HG02610 (cell line): ENCODE measurements at regions not wholly inside any gene's neighbourhood (a gene's known extent, or its start where the extent isn't known, plus 50 kb on each side); places are given as distances from the start of the nearest gene placed in this dataset.

Experiments
- ATAC-seq: cut with Tn5 transposase; IDR thresholded peaks from one replicate; pipeline ENCODE4 v1.9.1; 2021; ENCODE audit warnings: mild to moderate bottlenecking, moderate library complexity; ENCODE audit not compliant: unreplicated experiment

DNA sequence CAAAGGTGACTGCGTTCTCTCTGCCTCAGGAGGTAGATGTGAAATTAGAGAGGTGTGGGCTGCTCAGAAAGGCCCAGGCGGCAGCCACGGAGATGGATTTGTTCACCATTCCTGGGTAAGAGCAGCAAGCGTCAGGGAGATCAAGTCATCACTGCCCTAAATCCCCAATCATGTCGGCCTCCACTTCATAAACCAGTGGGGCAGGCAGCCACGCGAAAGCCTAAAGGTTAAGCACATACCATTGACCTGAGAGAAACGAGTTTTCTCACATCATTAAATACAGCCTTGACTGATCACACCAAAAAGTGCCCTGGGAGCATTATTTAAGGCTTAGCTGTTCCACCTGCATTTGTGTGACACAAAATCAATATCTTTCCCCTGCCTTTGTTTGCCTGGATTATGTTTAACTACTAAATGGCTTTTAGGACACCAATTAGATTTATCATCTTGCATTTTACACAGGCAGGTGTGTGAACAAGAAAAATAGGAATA lies 50.7 kb upstream of the FOXB1 start:
- ATAC-seq: no peak

DNA sequence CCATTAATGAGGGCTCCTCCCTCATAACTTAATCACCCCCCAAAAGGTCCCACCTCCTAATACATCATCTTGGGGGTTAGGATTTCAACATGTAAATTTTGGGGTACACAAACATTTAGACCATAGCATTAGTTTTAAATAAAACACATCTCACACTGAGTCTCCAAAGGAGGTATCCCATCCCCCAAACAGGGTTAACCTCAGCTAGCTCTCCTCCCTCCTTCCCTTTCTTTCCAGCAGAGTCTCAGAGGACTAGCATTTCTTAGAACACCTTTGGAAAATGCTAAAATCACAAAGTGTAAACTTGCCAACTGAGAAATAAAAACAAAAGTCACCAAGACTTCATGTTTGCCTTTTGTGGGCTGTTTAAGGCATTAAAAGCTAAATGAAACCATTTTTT lies 51.2 kb upstream of the FOXB1 start:
- no peak for ATAC-seq

DNA sequence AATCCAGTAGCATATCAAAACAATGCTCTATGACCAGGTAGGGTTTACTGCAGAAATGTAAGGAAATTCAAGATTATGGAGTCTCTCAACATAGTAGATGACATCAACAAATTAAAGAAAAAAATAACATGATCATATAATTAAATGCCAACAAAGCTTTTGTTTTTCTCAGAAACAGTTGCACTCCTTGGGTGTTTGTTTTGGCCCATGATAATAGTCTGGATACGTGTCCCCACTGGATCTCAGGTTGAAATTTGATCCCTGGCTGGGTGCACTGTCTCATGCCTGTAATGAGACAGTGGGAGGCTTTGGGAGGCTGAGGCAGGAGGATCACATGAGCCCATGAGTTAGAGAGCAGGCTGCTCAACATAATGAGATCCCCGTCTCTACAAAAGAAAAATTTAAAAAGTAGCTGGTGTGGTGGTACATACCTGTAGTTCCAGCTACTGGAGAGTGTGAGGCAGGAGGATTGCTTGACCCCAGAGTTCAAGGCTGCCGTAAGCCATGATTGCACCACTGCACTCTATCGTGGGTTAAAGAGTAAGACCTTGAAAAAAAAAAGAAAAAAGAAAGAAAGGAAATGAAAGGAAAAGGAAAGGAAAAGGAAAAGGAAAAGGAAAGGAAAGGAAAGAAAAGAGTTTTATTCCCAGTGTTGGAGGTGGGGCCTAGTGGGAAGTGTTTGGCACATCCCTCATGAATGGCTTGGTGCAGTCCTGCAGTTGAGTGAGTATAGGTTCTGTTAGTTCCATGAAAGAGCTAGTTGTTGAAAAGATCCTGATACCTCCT lies 53.3 kb upstream of the FOXB1 start:
- ATAC-seq: no peak

DNA sequence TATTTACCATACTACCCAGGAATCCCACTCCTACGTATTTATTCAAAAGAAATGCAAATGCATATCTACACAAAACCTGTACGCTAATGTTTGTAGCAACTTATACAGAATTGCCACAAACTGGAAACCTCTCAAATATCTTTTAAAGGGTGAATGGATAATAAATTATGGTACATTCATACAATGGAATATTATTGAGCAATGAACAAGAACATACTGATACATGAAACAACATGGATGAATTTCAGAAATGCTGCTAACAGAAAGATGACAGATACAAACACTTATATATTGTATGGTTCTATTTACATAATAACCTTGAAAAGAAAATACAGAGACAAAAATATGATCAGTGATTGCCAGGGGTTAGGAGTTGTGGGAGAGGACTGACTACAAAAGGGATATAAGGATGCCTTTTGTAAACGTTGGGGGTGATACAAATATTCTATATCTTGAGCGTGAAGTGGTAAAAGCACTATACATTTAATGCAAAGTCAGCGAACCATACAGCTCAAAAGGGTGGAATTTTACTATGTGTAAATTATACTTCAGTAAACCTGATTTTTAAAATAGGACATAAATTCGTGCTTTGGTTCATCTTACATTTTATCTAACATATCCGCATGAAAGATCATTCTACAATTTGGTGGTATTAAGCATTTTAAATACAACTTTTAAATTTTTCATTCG lies 55.0 kb upstream of the FOXB1 start:
- ATAC-seq: no peak

DNA sequence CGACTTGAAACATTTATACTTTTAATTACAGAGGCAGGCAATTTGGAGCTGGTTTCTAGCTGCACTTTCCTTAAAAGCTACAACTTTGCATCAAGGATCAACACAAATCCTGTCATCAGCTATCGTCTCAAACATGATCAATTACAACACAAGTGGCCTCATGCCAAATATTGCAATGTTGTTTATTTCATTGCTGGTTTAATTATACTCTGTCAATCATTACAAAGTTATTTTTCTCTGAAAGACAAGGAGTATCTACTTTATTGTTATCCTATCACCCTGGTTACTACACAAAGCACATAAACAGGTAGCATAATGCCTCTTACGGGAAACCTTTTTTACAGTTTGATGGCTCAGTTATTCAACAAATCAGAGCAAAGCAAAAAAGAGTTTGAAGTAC lies 58.0 kb upstream of the FOXB1 start:
- ATAC-seq: no peak

DNA sequence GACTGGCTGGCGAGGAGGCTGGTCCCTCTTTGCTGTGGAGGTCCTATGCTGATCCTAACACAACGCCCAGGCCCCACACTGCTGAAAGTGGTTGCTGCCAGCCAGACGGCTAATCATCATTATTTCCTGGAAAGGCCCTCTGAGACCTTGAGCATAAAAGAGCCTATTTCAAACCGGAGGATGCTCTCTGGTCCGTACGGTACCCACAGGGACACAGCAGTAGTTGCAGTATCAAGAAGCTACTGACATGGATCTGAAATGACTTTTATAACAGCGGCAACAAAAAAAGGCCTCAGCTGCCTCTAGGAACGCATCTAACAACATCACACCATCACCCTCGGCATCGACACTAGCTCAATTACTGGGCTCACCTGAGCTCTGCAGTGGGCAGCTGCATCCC lies 59.1 kb upstream of the FOXB1 start:
- ATAC-seq: no peak

DNA sequence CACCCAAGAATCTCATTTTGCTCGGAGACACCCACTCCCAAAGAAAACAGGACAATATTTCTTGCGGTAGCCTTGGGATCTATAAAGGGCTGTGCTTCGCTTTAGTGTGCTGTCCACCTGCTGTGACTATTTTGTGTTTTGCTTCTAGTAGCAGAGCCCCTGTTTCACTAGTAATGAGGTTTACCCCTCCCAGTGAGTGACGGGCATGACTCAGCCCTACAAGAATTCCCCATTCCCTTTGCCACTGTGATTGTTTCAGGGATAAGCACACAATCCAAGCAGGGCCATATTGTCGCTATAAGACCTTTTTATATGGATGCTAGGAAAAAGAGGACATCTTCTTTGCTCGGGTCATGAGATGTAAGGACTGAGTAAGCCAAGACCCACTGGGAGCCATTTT lies 62.5 kb upstream of the FOXB1 start:
- no peak for ATAC-seq

DNA sequence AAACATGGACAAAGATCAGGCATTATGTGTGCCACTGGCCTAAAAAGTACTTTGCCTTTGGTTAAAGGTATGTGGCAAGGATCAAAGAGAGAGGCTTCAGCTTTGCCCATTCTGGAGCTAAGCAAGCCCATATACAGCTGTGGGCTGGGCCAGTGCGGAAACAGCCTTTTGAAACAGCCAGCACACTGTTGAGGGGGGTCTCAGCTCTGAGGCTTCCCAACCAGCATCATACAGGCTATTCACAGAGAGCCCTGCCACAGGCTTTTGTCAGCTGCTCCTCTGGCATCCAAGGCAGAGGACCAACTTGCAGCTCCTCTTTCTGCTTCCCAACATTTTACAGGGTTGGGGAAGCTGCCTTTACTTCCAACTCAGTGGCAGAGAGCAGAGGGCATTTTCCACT lies 63.2 kb upstream of the FOXB1 start:
- no peak for ATAC-seq

DNA sequence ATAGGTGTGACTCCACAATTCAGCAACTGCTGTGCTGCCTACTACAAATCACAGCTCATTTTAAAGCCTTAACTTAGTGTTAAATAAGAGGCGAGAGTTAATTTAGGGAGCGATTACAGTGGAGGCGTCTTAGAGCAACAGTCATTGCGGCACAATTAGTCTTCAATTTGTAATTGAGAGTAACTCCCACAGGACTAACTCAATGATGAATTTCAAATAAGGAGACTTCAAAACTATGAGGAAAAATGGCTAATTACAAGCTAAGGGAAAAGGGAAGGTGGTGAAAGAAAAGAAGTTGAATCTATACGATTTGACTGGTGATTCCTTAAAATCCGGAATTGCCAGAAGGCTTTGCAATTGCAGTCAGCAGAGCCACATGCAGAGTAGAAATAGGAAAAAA lies 63.7 kb upstream of the FOXB1 start:
- ATAC-seq: no peak

DNA sequence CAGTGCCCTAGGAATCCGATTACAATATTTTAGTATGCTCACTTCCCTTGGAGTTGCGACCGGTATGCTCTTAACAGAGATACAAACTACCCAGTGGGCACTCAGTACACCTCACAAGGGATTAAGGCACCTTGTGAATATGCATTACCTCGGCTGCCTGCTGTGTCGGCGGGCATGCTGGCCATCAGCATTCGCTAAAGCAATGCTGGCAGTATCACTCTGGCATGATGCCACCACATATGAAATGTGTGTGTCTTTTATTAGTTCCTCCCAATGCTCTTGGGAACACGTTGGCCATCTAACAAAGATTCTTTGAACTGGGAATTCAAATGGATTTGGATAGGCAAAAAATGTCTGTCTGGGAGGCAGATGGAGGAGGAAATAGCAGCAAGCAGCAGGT lies 67.4 kb upstream of the FOXB1 start:
- ATAC-seq: no peak

DNA sequence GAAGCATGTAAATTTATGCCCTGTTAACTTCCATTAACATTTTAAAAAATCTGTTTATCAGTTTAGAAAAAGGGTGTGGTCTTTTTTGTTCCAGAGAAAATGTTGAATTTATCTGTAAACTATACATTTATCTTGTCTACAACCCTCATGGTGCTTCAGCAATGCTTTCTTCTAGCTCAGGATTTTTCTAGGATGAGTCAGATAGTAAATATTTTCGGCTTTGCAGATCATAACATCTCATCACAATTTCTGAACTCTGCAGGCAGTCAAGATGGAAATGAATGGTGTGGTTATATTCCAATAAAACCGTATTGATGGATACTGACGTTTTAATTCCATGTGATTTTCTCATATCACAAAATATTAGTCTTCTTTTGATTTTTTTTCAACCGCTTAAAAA lies 70.5 kb upstream of the FOXB1 start:
- no peak for ATAC-seq

DNA sequence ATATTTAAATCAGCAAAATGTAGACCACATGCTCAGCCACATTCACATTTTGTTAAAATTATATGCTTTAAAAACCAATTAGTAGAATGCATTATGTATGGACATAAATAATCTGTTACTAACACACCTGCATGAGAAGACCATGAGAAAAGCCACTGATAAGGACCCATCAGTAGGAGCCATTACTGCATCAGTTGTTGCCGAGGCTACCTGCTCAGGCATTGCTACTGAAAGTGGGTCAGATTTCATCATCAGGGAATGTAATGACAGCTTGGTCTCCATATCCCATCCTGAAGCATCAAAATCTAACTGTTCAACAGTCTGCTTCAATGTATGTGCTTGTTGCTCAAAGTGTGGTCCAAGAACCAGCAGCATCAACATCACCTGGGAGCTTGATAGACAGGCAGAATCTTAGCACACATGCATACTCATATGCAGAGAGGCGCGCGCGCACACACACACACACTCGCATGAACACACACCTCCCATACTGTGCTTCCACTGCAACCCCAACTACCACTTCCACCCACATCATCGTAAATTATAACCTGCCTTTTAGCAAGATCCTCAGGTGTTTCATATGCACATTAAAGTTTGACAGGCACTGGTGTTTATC lies 72.4 kb upstream of the FOXB1 start:
- no peak for ATAC-seq

DNA sequence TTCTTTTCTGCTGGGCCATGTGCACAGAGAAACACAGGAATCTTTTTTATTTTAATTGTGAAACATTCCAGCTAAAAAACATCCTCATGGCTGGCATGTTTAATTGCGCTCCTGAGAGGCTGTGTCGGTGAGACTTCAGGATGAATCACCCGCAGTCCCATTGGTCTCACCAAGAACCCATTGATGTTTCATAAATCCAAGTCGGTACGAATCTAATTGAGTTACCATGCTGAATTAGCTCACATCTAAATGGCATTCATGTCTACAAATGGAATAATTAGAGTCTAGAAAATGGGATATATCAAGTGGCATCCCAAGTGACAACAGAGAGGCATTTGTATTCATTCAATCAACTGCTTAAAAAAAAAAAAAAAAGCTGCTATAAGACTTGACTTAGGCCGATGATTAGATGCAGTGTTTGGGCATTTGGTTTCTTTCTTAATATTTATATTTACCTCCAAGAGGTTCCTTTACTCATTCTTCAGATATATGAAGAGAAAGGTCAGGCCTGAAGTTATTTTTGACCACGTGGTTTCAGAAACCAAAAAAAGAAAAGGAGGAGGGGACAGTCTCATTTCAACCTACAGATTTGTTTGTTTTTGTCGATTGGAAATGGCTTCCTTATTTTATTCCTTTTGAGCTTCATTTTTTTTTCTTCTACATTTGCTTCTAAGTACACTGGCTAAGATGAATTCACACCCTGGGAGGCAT lies 79.1 kb upstream of the FOXB1 start:
- no peak for ATAC-seq

DNA sequence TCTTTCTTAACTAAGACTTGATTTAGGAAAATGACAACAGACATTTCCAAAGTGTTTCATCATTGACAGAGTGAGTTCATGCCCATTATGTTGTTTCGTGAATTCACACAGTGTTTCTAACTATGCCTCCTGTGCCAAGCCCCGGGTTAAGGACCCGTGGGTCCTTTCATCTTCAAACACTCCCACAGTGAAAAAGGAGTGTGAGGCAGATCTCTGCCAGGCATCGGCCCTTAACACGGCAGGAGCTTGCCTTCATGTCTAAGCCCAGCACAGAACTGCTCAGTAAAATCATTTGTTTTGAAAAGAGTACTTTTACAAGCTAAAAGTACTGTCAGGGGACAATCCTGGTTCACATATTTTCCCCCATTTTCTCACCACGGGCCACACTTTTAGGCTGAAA lies 80.0 kb upstream of the FOXB1 start:
- ATAC-seq: no peak

DNA sequence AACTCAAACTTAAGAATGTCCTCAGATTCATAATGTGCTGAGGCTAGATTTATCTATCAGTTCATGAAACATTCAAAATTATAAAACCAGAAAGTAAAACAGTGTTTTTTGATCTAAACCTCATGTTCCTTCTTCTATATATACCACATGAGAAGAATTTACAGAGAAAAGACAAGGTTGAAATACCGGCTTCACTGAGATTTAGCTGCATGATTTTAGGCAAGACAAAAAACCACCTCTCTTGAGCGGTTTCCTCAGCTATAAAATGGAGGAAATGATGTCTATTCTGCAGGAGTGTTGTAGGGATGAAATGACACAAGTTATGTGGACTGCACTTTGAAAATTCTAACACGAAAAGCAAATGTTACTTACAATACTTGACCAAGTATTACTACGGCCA lies 80.6 kb upstream of the FOXB1 start:
- ATAC-seq: no peak

DNA sequence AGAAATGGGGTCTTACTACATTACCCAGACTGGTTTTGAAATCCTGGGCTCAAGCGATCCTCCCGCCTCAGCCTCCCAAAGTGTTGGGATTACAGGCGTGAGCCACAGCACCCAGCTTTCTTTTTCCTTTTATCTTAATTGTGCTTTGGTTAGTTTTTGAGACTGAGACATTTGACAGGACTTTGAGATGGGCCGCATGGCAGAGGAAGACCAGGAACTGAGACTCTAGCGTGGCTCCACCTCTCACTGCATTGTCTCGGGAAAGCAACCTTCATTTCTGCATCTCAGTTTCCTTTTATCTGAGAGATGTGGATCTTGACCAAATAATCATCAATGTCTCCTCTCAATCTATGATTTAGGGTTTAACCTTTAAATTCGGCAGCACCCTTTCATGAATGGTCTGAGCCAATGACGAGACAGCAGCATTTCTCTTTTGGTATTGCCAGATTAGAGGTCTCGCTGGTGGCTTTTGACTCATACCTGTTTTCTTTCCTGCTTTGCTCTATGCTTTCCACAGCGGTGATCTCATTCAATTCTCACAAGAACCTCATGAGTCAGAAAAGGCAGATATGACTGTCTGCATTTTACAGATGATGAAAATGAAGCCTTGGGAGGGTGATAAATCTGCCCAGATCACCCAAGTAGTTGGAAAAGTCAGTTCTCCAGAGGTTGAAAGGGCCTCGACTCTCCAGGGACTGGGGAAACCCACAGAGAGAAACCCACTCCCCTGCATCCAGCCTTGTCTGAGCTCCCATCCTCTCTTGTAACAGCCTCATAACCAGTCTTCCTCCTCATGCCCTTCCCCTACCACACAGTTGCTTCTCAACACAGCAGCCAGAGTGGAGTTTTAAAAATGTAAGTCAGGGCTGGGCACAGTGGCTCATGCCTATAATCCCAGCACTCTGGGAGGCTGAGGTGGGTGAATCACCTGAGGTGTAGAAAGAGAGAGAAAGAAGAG lies 84.8 kb upstream of the FOXB1 start:
- ATAC-seq: peak; percentile 92

DNA sequence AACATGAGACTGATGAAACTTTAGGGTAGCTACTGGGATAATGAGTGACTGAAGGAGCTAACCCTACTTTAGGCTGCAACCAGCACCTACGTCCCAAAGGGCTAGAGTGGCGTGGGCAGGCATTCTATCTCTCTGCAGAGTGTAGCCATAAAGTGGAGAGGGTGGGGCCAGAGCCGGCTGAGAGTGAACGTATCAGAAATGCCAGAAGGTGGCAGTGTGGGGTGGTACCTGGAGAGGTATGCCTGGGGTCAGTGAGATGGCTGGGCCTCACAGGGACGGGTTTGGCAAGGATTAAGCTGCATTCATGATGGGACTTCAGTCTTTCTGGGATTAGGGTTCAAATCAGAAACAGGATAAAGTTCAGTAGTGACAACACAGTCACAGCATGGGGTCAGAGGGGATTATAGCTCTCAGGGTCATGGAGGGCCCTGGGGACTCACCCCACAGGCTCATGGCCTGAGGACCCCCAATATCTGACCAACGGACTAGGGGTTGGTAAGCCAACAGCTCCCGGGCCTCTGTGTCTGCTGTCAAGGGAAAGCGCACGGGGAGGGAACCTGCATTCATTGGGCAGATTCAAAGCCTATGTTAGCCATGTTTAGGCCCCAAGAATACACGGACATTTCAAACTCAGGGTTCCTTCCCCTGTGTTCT lies 86.5 kb upstream of the FOXB1 start:
- ATAC-seq: peak; percentile 55

DNA sequence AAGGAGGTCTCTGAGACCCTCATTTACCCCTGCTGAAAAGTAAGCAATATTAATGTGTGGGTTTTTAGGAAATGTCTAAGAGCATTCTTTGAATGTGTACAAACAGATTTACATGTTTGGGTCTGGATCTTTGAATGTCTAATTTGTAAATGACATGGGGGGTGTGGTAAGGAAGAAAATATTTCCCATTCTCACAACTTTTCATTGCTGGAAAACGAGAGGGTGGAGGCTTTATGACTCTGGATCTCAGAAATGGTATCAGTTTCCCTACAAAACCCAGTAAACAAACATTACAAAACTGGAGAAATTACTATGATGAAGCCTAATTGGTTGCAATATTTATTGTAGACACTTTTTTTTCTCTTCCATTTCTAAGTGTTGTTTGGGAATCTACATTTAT lies 98.1 kb upstream of the FOXB1 start:
- ATAC-seq: no peak

DNA sequence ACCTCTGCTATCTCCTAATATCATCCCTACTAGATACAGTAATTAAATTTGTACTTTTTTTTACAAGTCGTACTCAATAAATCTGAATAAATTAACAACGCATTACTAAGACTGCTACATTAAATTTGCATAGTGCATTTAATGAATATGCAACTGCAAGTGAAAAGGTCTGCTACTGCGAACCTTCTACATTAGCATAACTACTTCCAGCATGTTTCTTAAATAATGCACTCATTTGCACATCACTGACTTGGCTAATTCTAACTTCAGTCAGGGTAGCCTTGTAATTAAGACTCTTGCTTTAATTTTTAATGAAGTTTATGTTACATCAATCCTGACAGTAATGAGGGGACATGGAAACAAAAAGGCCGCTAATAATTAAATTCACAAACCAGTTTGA lies 98.9 kb upstream of the FOXB1 start:
- no peak for ATAC-seq
